Activated T-helper 1 cell treated with anti-CD3 and anti-CD28 coated beads, Interleukin-2, amount 50 U/mL, for 16 hours (primary cell): ENCODE measurements at regions not wholly inside any gene's neighbourhood (a gene's known extent, or its start where the extent isn't known, plus 50 kb on each side); places are given as distances from the start of the nearest gene placed in this dataset.

ENCODE experiments used
- DNase-seq, 2 donors: peaks; one replicate each; pipeline ENCODE4 v3.0.0-alpha.2; 2020; ENCODE audit warnings: low read depth in 1 of 2, low spot score in 1 of 2

- DNase-seq: no peak
Observed at GRCh38 chr17:72403713-72404209, 282.9 kb downstream of the SOX9 start.

GRCh38 chr17:72404872-72405271 is 284.1 kb downstream of the SOX9 start:
- DNase-seq: no peak

GRCh38 chr17:72405662-72406230 is 284.9 kb downstream of the SOX9 start:
- no peak for DNase-seq

GRCh38 chr17:72406498-72406897 is 285.7 kb downstream of the SOX9 start:
- DNase-seq: no peak

GRCh38 chr17:72407336-72407909 is 286.6 kb downstream of the SOX9 start:
- DNase-seq: no peak

- no peak for DNase-seq
Observed at GRCh38 chr17:72407931-72408330, 287.1 kb downstream of the SOX9 start.

- DNase-seq: no peak
Observed at GRCh38 chr17:72408641-72409040, 287.8 kb downstream of the SOX9 start.

- no peak for DNase-seq
Observed at GRCh38 chr17:72409405-72410002, 288.7 kb downstream of the SOX9 start.

GRCh38 chr17:72411124-72411563 is 290.3 kb downstream of the SOX9 start:
- DNase-seq: no peak

- no peak for DNase-seq
Observed at GRCh38 chr17:72412650-72413076, 291.8 kb downstream of the SOX9 start.

- DNase-seq: no peak
Observed at GRCh38 chr17:72413077-72414031, 292.5 kb downstream of the SOX9 start.

- DNase-seq: no peak
Observed at GRCh38 chr17:72414032-72414396, 293.2 kb downstream of the SOX9 start.

- no peak for DNase-seq
Observed at GRCh38 chr17:72414967-72415853, 294.4 kb downstream of the SOX9 start.

- no peak for DNase-seq
Observed at GRCh38 chr17:72416054-72416675, 295.3 kb downstream of the SOX9 start.

GRCh38 chr17:72416905-72417304 is 296.1 kb downstream of the SOX9 start:
- DNase-seq: no peak

- no peak for DNase-seq
Observed at GRCh38 chr17:72417627-72418026, 296.8 kb downstream of the SOX9 start.

GRCh38 chr17:72419866-72420774 is 299.3 kb downstream of the SOX9 start:
- DNase-seq: no peak

- DNase-seq: no peak
Observed at GRCh38 chr17:72420775-72421127, 299.9 kb downstream of the SOX9 start.
